Endothelial cell of umbilical vein (primary cell): ENCODE measurements at regions not wholly inside any gene's neighbourhood (a gene's known extent, or its start where the extent isn't known, plus 50 kb on each side); places are given as distances from the start of the nearest gene placed in this dataset.

Experiments used
- BruUV-seq: library from RNA; stranded (reverse); fragments of 400-500 nt; replicated peaks from 2 replicates; lab custom pipeline; 2021; lab: Mats Ljungman, UMichigan
- CTCF ChIA-PET: fragments of 300-600, 350-600 bp; sonication (Branson Sonifier 250); formaldehyde crosslinking; loops from one replicate; lab custom pipeline; 2021; ENCODE audit warnings: antibody characterized with exemption, inconsistent platforms; lab: Charles Lee
- POLR2A ChIA-PET: fragments of 300-600, 350-600 bp; sonication (Branson Sonifier 250); formaldehyde crosslinking; loops from one replicate; lab custom pipeline; 2021; ENCODE audit warnings: antibody characterized with exemption, inconsistent platforms; lab: Charles Lee
- DNase-seq: peaks from one replicate; pipeline ENCODE4 v3.0.0-alpha.2; 2011; ENCODE audit warnings: low read depth, low spot score
- FAIRE-seq: peaks from 2 replicates; lab custom pipeline; 2011; peaks lifted over from hg19 to GRCh38; lab: Jason Lieb, UNC
- H2AFZ ChIP-seq: 2 replicates; pipeline ENCODE4 v1.6.0; 2012; ENCODE audit warnings: low read depth, low read length, control low read depth, inconsistent platforms
- H3K27ac ChIP-seq: 2 replicates; pipeline ENCODE4 v1.5.1; 2011; ENCODE audit warnings: low read depth, mild to moderate bottlenecking, control low read depth, low read length, moderate library complexity; ENCODE audit not compliant: insufficient read depth
- H3K27me3 ChIP-seq, 2 experiments: 2 replicates each; pipeline versions ENCODE4 v1.6.0 to v1.6.1; 2011; ENCODE audit warnings: low read length in 2 of 2, mixed read lengths in 1 of 2; ENCODE audit not compliant: control insufficient read depth in 2 of 2, insufficient read depth in 2 of 2
- H3K36me3 ChIP-seq, 2 experiments: 2 replicates in 1 of 2; 3 replicates in 1 of 2; pipeline ENCODE4 v1.5.1; 2011; ENCODE audit warnings: low read length in 2 of 2, mild to moderate bottlenecking in 1 of 2, moderate library complexity in 1 of 2; ENCODE audit not compliant: control insufficient read depth in 2 of 2, insufficient read depth in 2 of 2; ENCODE audit errors: extremely low read depth in 1 of 2
- H3K4me1 ChIP-seq: 3 replicates; pipeline ENCODE4 v1.5.1; 2011; ENCODE audit warnings: mild to moderate bottlenecking, low read length; ENCODE audit not compliant: control insufficient read depth, insufficient read depth; ENCODE audit errors: extremely low read depth
- H3K4me2 ChIP-seq: 2 replicates; pipeline ENCODE4 v1.6.1; 2011; ENCODE audit warnings: low read length, control low read depth, mixed read lengths; ENCODE audit not compliant: insufficient read depth
- H3K4me3 ChIP-seq, 3 experiments: fragments of 200-600 bp in 1 of 3; sonication (generic), shearing (Covaris generic) in 1 of 3; replicated peaks in 1 of 3; 2 replicates each; pipeline ENCODE4 v1.5.1; 2011 to 2016; ENCODE audit warnings: control low read depth in 3 of 3, low read length in 3 of 3, mild to moderate bottlenecking in 2 of 3, inconsistent platforms in 1 of 3, low read depth in 1 of 3, moderate library complexity in 1 of 3; ENCODE audit not compliant: insufficient read depth in 1 of 3
- H3K79me2 ChIP-seq: 2 replicates; pipeline ENCODE4 v1.6.0; 2012; ENCODE audit warnings: low read length, inconsistent platforms; ENCODE audit not compliant: control insufficient read depth, insufficient read depth
- H3K9ac ChIP-seq: replicated peaks from 2 replicates; pipeline ENCODE3; 2011; ENCODE audit warnings: low read length, control low read depth; ENCODE audit not compliant: insufficient read depth; ENCODE audit errors: extremely low read depth
- H3K9me1 ChIP-seq: replicated peaks from 3 replicates; pipeline ENCODE4 v1.6.0; 2011; ENCODE audit warnings: mild to moderate bottlenecking, low read length; ENCODE audit not compliant: control insufficient read depth, insufficient read depth; ENCODE audit errors: extremely low read depth
- H3K9me3 ChIP-seq: replicated peaks from 2 replicates; pipeline ENCODE4 v1.5.1; 2012; ENCODE audit warnings: low read length, inconsistent platforms; ENCODE audit not compliant: control insufficient read depth, insufficient read depth
- H4K20me1 ChIP-seq: replicated peaks from 2 replicates; pipeline ENCODE3; 2011; ENCODE audit warnings: mild to moderate bottlenecking, low read length; ENCODE audit not compliant: control insufficient read depth, insufficient read depth; ENCODE audit errors: extremely low read depth
- CTCF ChIP-seq, 2 donors: IDR thresholded peaks; 1 replicate in 1 of 2; 2 replicates in 1 of 2; pipeline ENCODE4 v1.5.1; 2011; ENCODE audit warnings: low read length in 2 of 2, mild to moderate bottlenecking in 2 of 2, moderate library complexity in 2 of 2, control low read depth in 1 of 2, inconsistent platforms in 1 of 2, low read depth in 1 of 2; ENCODE audit not compliant: insufficient read depth in 1 of 2; ENCODE audit errors: extremely low read depth in 1 of 2
- EZH2 ChIP-seq: IDR thresholded peaks from 2 replicates; pipeline ENCODE4 v1.6.1; 2012; ENCODE audit warnings: borderline replicate concordance, low read depth, mild to moderate bottlenecking, moderate library complexity, low read length, inconsistent platforms; ENCODE audit not compliant: severe bottlenecking
- FOS ChIP-seq: IDR thresholded peaks from 2 replicates; pipeline ENCODE4 v1.6.1; 2011; ENCODE audit warnings: mild to moderate bottlenecking, low read length, moderate library complexity, borderline replicate concordance; ENCODE audit not compliant: insufficient read depth
- GATA2 ChIP-seq: IDR thresholded peaks from 2 replicates; pipeline ENCODE4 v1.7.0; 2011; ENCODE audit warnings: low read depth, mild to moderate bottlenecking, moderate library complexity, mixed read lengths, low read length; ENCODE audit not compliant: insufficient read length, insufficient read depth
- JUN ChIP-seq: IDR thresholded peaks from 2 replicates; pipeline ENCODE4 v1.6.1; 2011; ENCODE audit warnings: borderline replicate concordance, low read depth; ENCODE audit not compliant: insufficient read length, insufficient read depth
- MAX ChIP-seq: IDR thresholded peaks from 2 replicates; pipeline ENCODE4 v1.6.1; 2011; ENCODE audit not compliant: insufficient read depth, insufficient read length
- MYC ChIP-seq: IDR thresholded peaks from one replicate; pipeline ENCODE4 v1.6.1; 2011; ENCODE audit warnings: mild to moderate bottlenecking, low read depth, low read length
- POLR2A ChIP-seq: IDR thresholded peaks from 2 replicates; pipeline ENCODE4 v1.6.1; 2012; ENCODE audit warnings: low read depth, mild to moderate bottlenecking, control low read depth, low read length
- POLR2AphosphoS5 ChIP-seq: IDR thresholded peaks from 2 replicates; pipeline ENCODE4 v1.6.1; 2012; ENCODE audit warnings: low read depth, mild to moderate bottlenecking, control low read depth, low read length, moderate library complexity; ENCODE audit not compliant: insufficient read depth
- dilution Hi-C: fragments of 300-500 bp; cut with MboI; formaldehyde crosslinking; loops from one replicate; pipeline ENCODE4 v1.15.0; 2019; ENCODE audit warnings: low sequenced_read_pairs; ENCODE audit not compliant: extremely low pct_ligation_motif_present
- intact Hi-C: fragments of 100-400 bp; cut with micrococcal nuclease; formaldehyde crosslinking; loops from one replicate; pipeline ENCODE4 v1.10.0; 2022

GRCh38 chr7:46296526-46296925, 375.5 kb upstream of the IGFBP3 start:
- no peak overlapping the region for H3K4me2 ChIP-seq
- CTCF ChIA-PET = no interaction called here

More at GRCh38 chr7:46296526-46296925, 375.5 kb upstream of the IGFBP3 start:
- Histone ChIP-seq H4K20me1 (no peaks in the 10 kb centered on the region), H3K4me3 (no peak overlapping the region), H3K9me1 (no peaks in the 10 kb centered on the region), H3K36me3 (no peaks in the 10 kb centered on the region), H3K79me2 (no peaks in the 10 kb centered on the region), H3K4me1 (no peaks in the 10 kb centered on the region), H3K27ac (no peak overlapping the region), H3K27me3 (peaks cover 0 to 2% of the 10 kb centered on the region in 2 experiments), H2AFZ (no peak overlapping the region), H3K9me3 (no peaks in the 10 kb centered on the region), H3K9ac (no peak overlapping the region)
- FAIRE-seq (no peak), DNase-seq (no peak)
- POLR2A ChIA-PET = no interaction called here
- dilution Hi-C loops (no loop called here), intact Hi-C loops (no loop called here)
- BruUV-seq = no TSS peak
- no peak for TF ChIP-seq POLR2AphosphoS5
- no peak for TF ChIP-seq EZH2
- TF ChIP-seq MAX = no peak
- TF ChIP-seq MYC = no peak
- TF ChIP-seq CTCF (IDR thresholded peaks at IDR 0.05; ENCODE audit: extremely low read depth in 1 of 2, insufficient read depth in 1 of 2, low read depth in 1 of 2, low read length in 2 of 2) = no peak
- TF ChIP-seq GATA2 = no peak
- TF ChIP-seq JUN = no peak
- TF ChIP-seq POLR2A = no peak
- TF ChIP-seq FOS = no peak
